NOMO-1 (cell line): ENCODE measurements at regions not wholly inside any gene's neighbourhood (a gene's known extent, or its start where the extent isn't known, plus 50 kb on each side); places are given as distances from the start of the nearest gene placed in this dataset.
"Not testable (repeated sequence)": the region's sequence is repeated elsewhere in the genome, so short reads cannot be mapped to it uniquely, and the experiment has no call there.

ENCODE experiments used
- DNase-seq, 2 experiments: peaks; one replicate each; lab custom pipeline; 2025; ENCODE audit not compliant: unreplicated experiment in 2 of 2; lab: John Stamatoyannopoulos, UW

DNA sequence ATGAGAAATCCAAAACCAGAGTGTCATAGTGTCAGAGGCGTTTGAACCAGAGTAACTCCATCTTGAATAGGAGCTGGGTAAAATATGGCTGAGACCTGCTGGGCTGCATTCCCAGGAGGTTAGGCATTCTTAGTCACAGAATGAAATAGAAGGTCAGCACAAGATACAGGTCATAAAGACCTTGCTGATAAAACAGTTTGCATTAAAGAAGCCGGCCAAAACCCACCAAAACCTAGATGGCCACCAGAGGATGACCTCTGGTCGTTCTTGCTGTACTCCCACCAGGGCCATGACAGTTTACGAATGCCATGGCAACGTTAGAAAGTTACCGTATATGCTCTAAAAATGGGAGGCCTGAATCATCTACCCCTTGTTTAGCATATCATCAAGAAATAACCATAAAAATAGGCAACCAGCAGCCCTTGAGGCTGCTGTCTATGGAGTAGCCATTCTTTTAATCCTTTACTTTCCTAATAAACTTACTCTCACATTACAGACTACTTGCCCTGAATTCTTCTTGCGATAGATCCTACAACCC, 67.1 kb upstream of the NANOS1 start:
- DNase-seq = not testable (repeated sequence)

DNA sequence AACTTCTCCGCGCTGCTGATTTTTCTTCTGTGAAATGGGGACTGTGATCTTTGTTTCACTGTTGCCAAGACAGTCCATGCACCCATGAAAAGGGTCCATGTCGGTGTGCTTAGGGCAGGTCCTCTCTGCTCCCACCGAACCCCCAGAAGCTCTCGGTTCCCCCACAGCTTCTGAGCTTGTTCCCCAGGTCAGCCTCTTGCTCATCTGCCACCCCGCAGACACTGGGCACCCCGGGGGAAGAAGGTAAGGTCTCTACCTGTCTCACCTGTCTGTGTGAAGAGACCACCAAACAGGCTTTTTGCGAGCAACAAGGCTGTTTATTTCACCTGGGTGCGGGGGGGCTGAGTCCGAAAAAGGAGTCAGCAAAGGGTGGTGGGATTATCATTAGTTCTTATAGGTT, 66.2 kb upstream of the NANOS1 start:
- no peak for DNase-seq

DNA sequence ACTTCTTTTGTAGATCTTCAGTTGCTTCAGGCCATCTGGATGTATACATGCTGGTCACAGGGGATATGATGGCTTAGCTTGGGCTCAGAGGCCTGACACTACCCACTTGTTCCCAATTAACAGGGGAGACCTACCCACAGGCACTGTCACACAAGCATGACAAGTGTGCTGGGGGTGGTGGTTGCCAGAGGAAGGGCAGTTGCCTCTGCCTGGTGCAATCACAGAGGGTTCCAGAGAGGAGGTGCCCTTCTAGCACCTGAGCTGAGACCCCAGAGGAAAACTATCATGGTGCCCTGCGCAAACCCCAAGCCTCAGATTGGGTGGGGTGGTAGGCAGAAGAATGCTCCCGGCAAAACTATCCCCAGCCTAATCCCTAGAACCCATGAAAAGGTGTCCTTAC, 65.6 kb upstream of the NANOS1 start:
- DNase-seq = no peak

GRCh38 chr10:118964476-118964875, 65.0 kb upstream of the NANOS1 start:
- not testable (repeated sequence) for DNase-seq

GRCh38 chr10:118965096-118965495, 64.4 kb upstream of the NANOS1 start:
- DNase-seq = no peak

DNA sequence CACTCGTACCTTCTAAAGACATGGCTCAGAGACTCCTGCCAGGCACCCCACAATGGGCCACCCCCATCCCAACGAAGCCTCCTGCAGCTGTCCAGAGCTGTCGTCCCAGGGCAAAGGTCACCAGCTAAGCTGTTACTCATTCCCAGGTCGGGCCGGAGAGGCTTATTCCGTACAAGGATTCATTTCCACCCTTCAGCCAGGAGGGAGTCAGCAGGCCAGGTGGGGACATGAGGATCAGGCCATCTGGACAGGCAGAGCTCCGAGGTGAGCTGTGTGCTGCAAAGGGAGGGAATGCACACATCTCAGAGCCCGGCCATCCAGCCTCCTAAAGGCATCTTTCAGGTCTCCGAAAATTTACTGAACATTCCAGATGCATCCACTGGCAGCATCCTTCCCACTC, 63.9 kb upstream of the NANOS1 start:
- DNase-seq = no peak

GRCh38 chr10:118966076-118966849, 63.3 kb upstream of the NANOS1 start:
- no peak for DNase-seq

GRCh38 chr10:118966850-118967125, 62.7 kb upstream of the NANOS1 start:
- no peak for DNase-seq

DNA sequence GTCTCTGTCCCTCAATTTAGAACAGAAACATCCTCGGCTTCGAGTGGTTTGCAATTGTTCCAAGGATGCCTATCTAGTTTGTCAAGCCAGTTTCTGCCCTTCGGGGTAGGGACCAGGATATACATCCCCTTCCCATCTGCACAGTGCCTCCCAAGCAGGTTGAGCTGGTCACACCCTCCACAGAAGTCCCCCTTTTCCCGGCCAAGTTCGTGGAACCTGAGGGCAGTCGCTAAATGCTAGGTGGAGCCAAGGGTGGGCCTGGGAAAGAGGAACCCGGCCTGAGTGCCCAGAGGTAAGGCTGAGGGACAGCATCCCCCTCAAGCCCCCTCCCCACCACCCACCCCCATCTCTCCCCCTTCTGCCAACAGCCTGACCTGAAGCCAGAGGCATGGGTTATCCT, 62.4 kb upstream of the NANOS1 start:
- DNase-seq = no peak

- no peak for DNase-seq
Observed at GRCh38 chr10:118968060-118968459, 61.5 kb upstream of the NANOS1 start.

DNA sequence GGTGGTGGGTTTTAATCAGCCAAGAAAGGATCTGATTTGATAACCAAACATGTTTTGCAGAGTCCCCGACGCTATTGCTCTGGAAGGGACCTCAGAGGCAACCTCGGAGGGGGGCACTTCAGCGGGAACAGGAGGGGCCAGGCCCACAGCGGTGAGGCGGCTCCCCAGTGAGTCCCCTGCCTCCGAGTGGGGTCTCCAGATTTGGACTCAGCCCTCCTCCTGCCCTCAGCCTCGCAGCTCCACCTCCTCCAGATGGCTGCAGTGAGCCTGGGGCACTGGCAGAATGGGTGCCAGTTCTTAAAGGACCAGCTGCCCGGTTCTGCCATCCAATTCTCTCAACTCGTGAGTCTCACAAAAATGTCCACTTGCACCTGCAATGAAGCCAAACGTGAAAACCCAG, 61.0 kb upstream of the NANOS1 start:
- no peak for DNase-seq

DNA sequence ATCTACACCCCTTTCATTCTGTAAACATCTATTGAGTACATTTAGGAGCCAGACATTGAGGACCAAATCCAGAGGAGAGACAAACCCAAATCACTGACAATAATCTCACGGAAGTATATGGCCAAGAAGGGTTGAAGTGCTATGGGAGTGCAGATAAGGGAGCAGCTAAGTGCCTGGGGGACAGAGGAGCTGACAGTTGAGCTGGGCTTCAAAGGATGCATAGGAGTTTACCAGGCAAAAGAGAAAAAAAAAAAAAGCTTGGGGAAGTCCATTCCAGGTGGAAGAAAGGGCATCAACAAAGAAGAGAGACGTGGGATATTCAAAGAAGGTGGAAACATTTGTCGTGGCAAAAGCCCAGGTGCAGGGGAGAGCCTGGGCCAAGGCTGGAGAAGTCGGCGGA, 60.5 kb upstream of the NANOS1 start:
- DNase-seq = no peak

GRCh38 chr10:118970770-118971169, 58.7 kb upstream of the NANOS1 start:
- DNase-seq = no peak

- DNase-seq = peak; percentile 7 to 16
Observed at GRCh38 chr10:118971187-118971586, 58.3 kb upstream of the NANOS1 start.

- no peak for DNase-seq
Observed at GRCh38 chr10:118971876-118972275, 57.6 kb upstream of the NANOS1 start.

DNA sequence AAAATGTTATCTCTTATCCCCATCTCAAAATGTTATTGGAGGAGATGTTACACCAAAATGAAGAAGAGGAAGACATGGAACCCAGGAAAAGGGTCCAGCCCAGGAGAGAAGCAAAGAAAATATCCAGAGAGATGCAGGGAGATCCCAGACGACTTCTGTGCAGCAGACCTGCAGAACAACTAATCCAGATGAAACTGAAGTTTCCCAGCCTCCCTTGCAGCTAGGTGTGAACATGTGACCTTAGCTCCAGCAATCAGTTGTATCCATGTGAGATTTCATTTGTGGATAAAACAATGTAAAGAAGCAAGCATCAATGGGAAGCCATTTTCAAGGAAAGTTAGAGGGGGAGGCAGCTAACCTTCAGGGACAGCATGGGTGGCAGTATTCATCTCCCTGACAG, 55.8 kb upstream of the NANOS1 start:
- no peak for DNase-seq

GRCh38 chr10:118974951-118975350, 54.6 kb upstream of the NANOS1 start:
- DNase-seq = no peak

DNA sequence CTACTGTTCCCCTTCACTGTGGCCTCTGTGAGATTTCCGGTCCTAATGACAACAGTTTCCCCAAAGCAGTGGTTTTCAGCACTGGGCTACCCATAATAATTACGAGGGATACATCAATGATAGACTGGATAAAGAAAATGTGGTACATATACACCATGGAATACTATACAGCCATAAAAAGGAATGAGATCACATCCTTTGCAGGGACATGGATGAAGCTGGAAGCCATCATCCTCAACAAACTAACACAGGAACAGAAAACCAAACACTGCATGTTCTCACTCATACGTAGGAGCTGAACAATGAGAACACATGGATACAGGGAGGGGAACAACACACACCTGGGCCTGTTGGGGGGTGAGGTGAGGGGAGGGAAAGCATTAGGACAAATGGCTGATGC, 53.3 kb upstream of the NANOS1 start:
- DNase-seq = not testable (repeated sequence)

DNA sequence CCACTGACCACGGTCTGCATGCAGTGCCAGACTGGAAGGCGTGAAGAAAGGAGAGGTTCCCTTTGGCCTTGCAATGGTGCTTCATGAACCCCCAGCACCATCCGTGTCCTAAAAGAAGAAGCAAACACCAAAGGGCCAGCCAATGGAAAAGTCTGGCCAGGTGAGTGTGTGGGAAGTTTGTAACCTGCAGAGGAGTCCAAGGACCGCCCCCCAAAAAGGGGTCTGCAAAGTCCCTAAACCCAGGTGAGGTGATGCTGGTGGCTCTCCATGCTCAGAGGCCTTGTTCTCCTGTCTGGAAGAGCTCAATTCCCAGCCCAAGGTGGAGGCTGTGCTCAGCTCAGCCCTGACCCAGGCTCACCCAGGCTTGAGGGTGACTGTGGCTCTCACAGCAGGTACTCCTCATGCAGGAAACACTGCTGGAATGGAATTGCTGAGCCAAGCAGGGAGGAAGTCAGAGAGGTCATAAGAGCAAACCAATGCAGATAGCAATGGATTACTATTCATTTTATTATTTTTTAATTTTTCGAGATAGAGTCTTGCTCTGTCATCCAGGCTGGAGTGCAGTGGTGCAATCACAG, 52.4 kb upstream of the NANOS1 start:
- no peak for DNase-seq

DNA sequence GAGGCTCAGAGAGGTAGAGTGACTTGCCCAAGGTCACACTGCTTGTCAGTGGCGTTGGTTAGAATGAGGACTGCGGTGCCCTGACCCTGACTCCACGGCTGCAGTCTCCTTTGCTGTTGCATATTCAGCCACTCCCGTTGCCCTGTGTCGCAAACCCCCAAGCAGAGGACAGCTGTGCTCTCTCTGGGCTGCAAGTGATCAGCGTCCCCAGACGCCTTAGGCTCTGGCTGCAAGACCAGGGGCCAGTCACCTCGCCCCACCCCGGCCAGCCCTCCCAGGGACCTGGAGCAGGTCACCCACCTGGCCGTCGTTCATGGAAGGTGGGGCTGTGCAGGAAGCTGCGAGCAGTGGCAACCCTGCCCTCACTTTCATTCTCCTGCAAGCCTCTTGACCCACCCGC, 51.7 kb upstream of the NANOS1 start:
- DNase-seq = no peak

DNA sequence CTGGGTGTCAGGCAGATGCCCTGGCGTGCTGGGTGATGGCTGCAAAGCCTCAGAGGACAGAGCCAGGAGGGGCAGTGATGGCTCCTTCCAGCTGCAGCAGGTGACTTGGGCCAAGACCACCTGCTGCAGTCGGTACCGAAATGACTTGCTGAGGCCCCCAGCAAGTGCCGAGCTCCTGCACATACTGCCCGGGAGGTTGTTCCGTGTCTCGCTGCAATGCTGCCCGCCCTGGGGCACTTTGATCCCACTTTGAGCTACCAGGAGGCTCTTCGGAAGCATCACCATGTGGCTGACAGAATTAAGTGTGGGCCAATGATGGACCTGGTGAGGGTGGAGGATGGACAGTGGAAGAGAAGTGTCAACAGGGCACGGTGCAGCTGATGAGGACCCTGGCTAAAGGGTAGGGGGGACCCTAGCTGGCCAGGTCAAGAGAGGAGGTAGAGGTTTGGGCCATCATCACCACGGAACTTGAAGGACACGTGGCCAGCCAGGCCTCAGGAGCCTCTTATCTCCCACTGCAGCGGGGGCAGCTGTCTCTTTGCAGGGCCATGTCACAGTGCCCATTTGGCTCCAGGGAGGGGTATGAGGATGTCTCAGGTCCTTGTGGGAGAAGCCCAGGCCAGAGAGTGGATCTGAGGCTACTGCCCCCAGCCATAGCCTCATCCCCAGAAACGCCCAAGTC, 51.1 kb upstream of the NANOS1 start:
- no peak for DNase-seq

DNA sequence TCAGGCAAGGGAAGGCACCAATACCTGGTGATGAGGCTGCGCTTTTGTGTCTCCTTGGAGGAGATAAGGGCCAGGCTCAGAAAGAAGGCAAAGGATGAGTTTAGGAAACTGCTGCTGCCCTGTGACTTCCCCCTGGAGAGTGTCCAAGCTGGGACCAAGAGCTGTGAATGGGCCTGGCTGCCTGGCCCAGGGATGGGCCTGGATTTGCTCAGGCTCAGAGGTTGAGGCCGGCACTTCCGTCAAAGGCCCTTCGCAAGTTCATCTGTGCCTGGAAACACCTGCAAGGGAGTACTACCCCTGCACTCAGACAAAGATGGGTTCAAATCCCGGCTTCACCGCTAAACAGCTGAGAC, 50.5 kb upstream of the NANOS1 start:
- no peak for DNase-seq
